ENCODE measurements at regions not wholly inside any gene's neighbourhood (a gene's known extent, or its start where the extent isn't known, plus 50 kb on each side); places are given as distances from the start of the nearest gene placed in this dataset.
"Not testable (repeated sequence)": the region's sequence is repeated elsewhere in the genome, so short reads cannot be mapped to it uniquely, and the experiment has no call there.

GRCh38 chr4:134490863-134491262 lies 289.3 kb upstream of the PABPC4L start:
- no peak overlapping the region for H3K27ac Mint-ChIP-seq
- H3K4me3 Mint-ChIP-seq, result no peak overlapping the region
- no peaks in the 10 kb centered on the region for H3K4me1 Mint-ChIP-seq
- no peaks in the 10 kb centered on the region for H3K9me3 Mint-ChIP-seq (ENCODE audit: low read depth)
- H3K27me3 Mint-ChIP-seq, result no peaks in the 10 kb centered on the region
- H3K36me3 Mint-ChIP-seq, result no peaks in the 10 kb centered on the region
- CTCF ChIA-PET, result no interaction called here
- no peak for ATAC-seq
- DNase-seq, result no peak

GRCh38 chr4:134483514-134483913 lies 281.9 kb upstream of the PABPC4L start:
- H3K4me3 Mint-ChIP-seq; H3K9me3 Mint-ChIP-seq (ENCODE audit: low read depth); CTCF ChIA-PET; ATAC-seq; H3K36me3 Mint-ChIP-seq; DNase-seq; H3K27me3 Mint-ChIP-seq; H3K27ac Mint-ChIP-seq; H3K4me1 Mint-ChIP-seq: not testable (repeated sequence)

- Mint-ChIP-seq H3K4me1 (no peaks in the 10 kb centered on the region), H3K27ac (no peak overlapping the region), H3K36me3 (no peaks in the 10 kb centered on the region), H3K27me3 (no peaks in the 10 kb centered on the region), H3K9me3 (ENCODE audit: low read depth) (peaks cover 3% of the 10 kb centered on the region), H3K4me3 (no peak overlapping the region)
- CTCF ChIA-PET, result no interaction called here
- DNase-seq, result no peak
- ATAC-seq, result no peak
Observed at GRCh38 chr4:134471569-134471968, 270.0 kb upstream of the PABPC4L start.

- no peaks in the 10 kb centered on the region for H3K4me1 Mint-ChIP-seq
- H3K9me3 Mint-ChIP-seq (ENCODE audit: low read depth), result peaks cover 3% of the 10 kb centered on the region
- no peak overlapping the region for H3K27ac Mint-ChIP-seq
- CTCF ChIA-PET, result no interaction called here
- ATAC-seq (no peak), DNase-seq (no peak)
- no peak overlapping the region for H3K4me3 Mint-ChIP-seq
- no peaks in the 10 kb centered on the region for H3K27me3 Mint-ChIP-seq
- no peaks in the 10 kb centered on the region for H3K36me3 Mint-ChIP-seq
Observed at GRCh38 chr4:134470544-134470943, 269.0 kb upstream of the PABPC4L start.

- Mint-ChIP-seq H3K27ac (no peak overlapping the region), H3K36me3 (no peaks in the 10 kb centered on the region)
- DNase-seq, result no peak
Observed at GRCh38 chr4:134465417-134465816, 263.8 kb upstream of the PABPC4L start.

GRCh38 chr4:134463771-134464170 lies 262.2 kb upstream of the PABPC4L start:
- no peak for ATAC-seq
- Mint-ChIP-seq H3K4me1 (no peaks in the 10 kb centered on the region), H3K27ac (no peak overlapping the region), H3K9me3 (ENCODE audit: low read depth) (peaks cover 7% of the 10 kb centered on the region), H3K27me3 (no peaks in the 10 kb centered on the region), H3K36me3 (no peaks in the 10 kb centered on the region), H3K4me3 (no peak overlapping the region)
- CTCF ChIA-PET, result no interaction called here
- no peak for DNase-seq

More at GRCh38 chr4:134465417-134465816, 263.8 kb upstream of the PABPC4L start:
- no peak overlapping the region for H3K4me3 Mint-ChIP-seq
- ATAC-seq, result no peak
- H3K4me1 Mint-ChIP-seq, result no peaks in the 10 kb centered on the region
- peaks cover 7% of the 10 kb centered on the region for H3K9me3 Mint-ChIP-seq (ENCODE audit: low read depth)
- H3K27me3 Mint-ChIP-seq, result no peaks in the 10 kb centered on the region
- CTCF ChIA-PET, result no interaction called here

GRCh38 chr4:134426821-134427220 lies 225.2 kb upstream of the PABPC4L start:
- Mint-ChIP-seq H3K36me3 (no peaks in the 10 kb centered on the region), H3K27ac (no peak overlapping the region), H3K9me3 (ENCODE audit: low read depth) (peaks cover 2% of the 10 kb centered on the region), H3K27me3 (no peaks in the 10 kb centered on the region), H3K4me1 (no peaks in the 10 kb centered on the region), H3K4me3 (no peak overlapping the region)
- ATAC-seq, result no peak
- DNase-seq, result no peak
- CTCF ChIA-PET, result no interaction called here

- no peak overlapping the region for H3K4me3 Mint-ChIP-seq
- no peaks in the 10 kb centered on the region for H3K36me3 Mint-ChIP-seq
- no peak for ATAC-seq
- no peaks in the 10 kb centered on the region for H3K4me1 Mint-ChIP-seq
- CTCF ChIA-PET, result no interaction called here
- H3K27ac Mint-ChIP-seq, result no peak overlapping the region
- peaks cover 2% of the 10 kb centered on the region for H3K9me3 Mint-ChIP-seq (ENCODE audit: low read depth)
- H3K27me3 Mint-ChIP-seq, result no peaks in the 10 kb centered on the region
- no peak for DNase-seq
Observed at GRCh38 chr4:134425756-134426155, 224.2 kb upstream of the PABPC4L start.

GRCh38 chr4:134422776-134423175 lies 221.2 kb upstream of the PABPC4L start:
- Mint-ChIP-seq H3K4me1 (no peaks in the 10 kb centered on the region), H3K4me3 (no peak overlapping the region), H3K27me3 (no peaks in the 10 kb centered on the region), H3K9me3 (ENCODE audit: low read depth) (peaks cover 2% of the 10 kb centered on the region), H3K36me3 (no peaks in the 10 kb centered on the region), H3K27ac (no peak overlapping the region)
- no peak for ATAC-seq
- no peak for DNase-seq
- CTCF ChIA-PET, result no interaction called here

- no peaks in the 10 kb centered on the region for H3K36me3 Mint-ChIP-seq
- DNase-seq (no peak), ATAC-seq (no peak)
- H3K27ac Mint-ChIP-seq, result no peak overlapping the region
- H3K4me3 Mint-ChIP-seq, result no peak overlapping the region
- no peaks in the 10 kb centered on the region for H3K4me1 Mint-ChIP-seq
- peaks cover 2% of the 10 kb centered on the region for H3K9me3 Mint-ChIP-seq (ENCODE audit: low read depth)
- H3K27me3 Mint-ChIP-seq, result no peaks in the 10 kb centered on the region
- CTCF ChIA-PET, result no interaction called here
Observed at GRCh38 chr4:134421734-134422133, 220.1 kb upstream of the PABPC4L start.

- Mint-ChIP-seq H3K27me3 (no peaks in the 10 kb centered on the region), H3K4me1 (no peaks in the 10 kb centered on the region), H3K36me3 (no peaks in the 10 kb centered on the region), H3K4me3 (no peak overlapping the region), H3K27ac (no peak overlapping the region), H3K9me3 (ENCODE audit: low read depth) (peaks cover 2% of the 10 kb centered on the region)
- ATAC-seq (no peak), DNase-seq (no peak)
- CTCF ChIA-PET, result no interaction called here
Observed at GRCh38 chr4:134408897-134409296, 207.3 kb upstream of the PABPC4L start.

GRCh38 chr4:134401798-134402197 lies 200.2 kb upstream of the PABPC4L start:
- Mint-ChIP-seq H3K27me3 (no peaks in the 10 kb centered on the region), H3K9me3 (ENCODE audit: low read depth) (peaks cover 4% of the 10 kb centered on the region), H3K4me1 (no peaks in the 10 kb centered on the region), H3K36me3 (no peaks in the 10 kb centered on the region), H3K4me3 (no peak overlapping the region), H3K27ac (no peak overlapping the region)
- CTCF ChIA-PET, result no interaction called here
- no peak for ATAC-seq
- no peak for DNase-seq

GRCh38 chr4:134393592-134393991 lies 192.0 kb upstream of the PABPC4L start:
- ATAC-seq, result no peak
- H3K36me3 Mint-ChIP-seq, result no peaks in the 10 kb centered on the region
- H3K4me3 Mint-ChIP-seq, result no peak overlapping the region
- no peak for DNase-seq
- peaks cover 8% of the 10 kb centered on the region for H3K9me3 Mint-ChIP-seq (ENCODE audit: low read depth)
- no peaks in the 10 kb centered on the region for H3K27me3 Mint-ChIP-seq
- no peaks in the 10 kb centered on the region for H3K4me1 Mint-ChIP-seq
- H3K27ac Mint-ChIP-seq, result no peak overlapping the region
- CTCF ChIA-PET, result no interaction called here

GRCh38 chr4:134390319-134390718 lies 188.7 kb upstream of the PABPC4L start:
- Mint-ChIP-seq H3K4me1 (no peaks in the 10 kb centered on the region), H3K27me3 (no peaks in the 10 kb centered on the region), H3K4me3 (no peak overlapping the region), H3K9me3 (ENCODE audit: low read depth) (no peaks in the 10 kb centered on the region), H3K36me3 (no peaks in the 10 kb centered on the region), H3K27ac (no peak overlapping the region)
- CTCF ChIA-PET, result no interaction called here
- DNase-seq (no peak), ATAC-seq (no peak)

GRCh38 chr4:134388351-134388750 lies 186.8 kb upstream of the PABPC4L start:
- H3K36me3 Mint-ChIP-seq, result no peaks in the 10 kb centered on the region
- DNase-seq (no peak), ATAC-seq (no peak)
- H3K27ac Mint-ChIP-seq, result no peak overlapping the region
- H3K4me1 Mint-ChIP-seq, result no peaks in the 10 kb centered on the region
- no peak overlapping the region for H3K4me3 Mint-ChIP-seq
- CTCF ChIA-PET, result no interaction called here
- no peaks in the 10 kb centered on the region for H3K9me3 Mint-ChIP-seq (ENCODE audit: low read depth)
- no peaks in the 10 kb centered on the region for H3K27me3 Mint-ChIP-seq
